ENCODE measurements at regions not wholly inside any gene's neighbourhood (a gene's known extent, or its start where the extent isn't known, plus 50 kb on each side); places are given as distances from the start of the nearest gene placed in this dataset.

- Histone ChIP-seq H3K9ac (ENCODE audit: low read length) (no peak overlapping the region), H2AFZ (ENCODE audit: low read depth, low read length, poor library complexity, severe bottlenecking) (no peak overlapping the region), H3K27ac (ENCODE audit: low read depth, low read length) (no peak overlapping the region), H3K9me3 (ENCODE audit: control insufficient read depth in 1 of 2, insufficient read depth in 1 of 2, low read depth in 1 of 2, low read length in 2 of 2) (peaks cover 6 to 16% of the 10 kb centered on the region in 2 experiments; a peak in 3 of 4 replicates), H3K36me3 (ENCODE audit: control insufficient read depth in 1 of 2, insufficient read depth in 2 of 2, low read length in 2 of 2) (no peaks in the 10 kb centered on the region), H3K4me3 (replicated peaks in 1 of 2; ENCODE audit: low read depth in 1 of 2, low read length in 2 of 2) (no peak overlapping the region), H3K4me1 (ENCODE audit: control insufficient read depth in 1 of 2, insufficient read depth in 2 of 2, low read length in 2 of 2) (no peaks in the 10 kb centered on the region), H4K20me1 (ENCODE audit: insufficient read depth) (no peaks in the 10 kb centered on the region), H3K4me2 (ENCODE audit: low read length) (no peak overlapping the region), H3K79me2 (ENCODE audit: insufficient read depth, low read length) (no peaks in the 10 kb centered on the region), H3K27me3 (ENCODE audit: insufficient read depth, low read length) (no peaks in the 10 kb centered on the region), H3K9me2 (ENCODE audit: insufficient read depth) (no peaks in the 10 kb centered on the region)
- intact Hi-C loops (cut with micrococcal nuclease): no loop called here
- TF ChIP-seq RAD21 (IDR thresholded peaks at IDR 0.05; ENCODE audit: low read depth): peak; percentile 59
- peak; percentile 75; the same call in 1 of the 2 replicates for TF ChIP-seq CBX3 (IDR thresholded peaks at IDR 0.05; ENCODE audit: low read depth)
- peak; percentile 11 to 69 (median 51); a peak in 5 of 6 replicates for TF ChIP-seq CTCF (IDR thresholded peaks at IDR 0.05 in 2 of 3, conservative IDR thresholded peaks at IDR 0.05 in 1 of 3; ENCODE audit: borderline replicate concordance in 1 of 3, insufficient read depth in 1 of 3, low read depth in 2 of 3, low read length in 2 of 3)
- TF ChIP-seq ZNF274 (IDR thresholded peaks at IDR 0.05; ENCODE audit: low read depth, low read length): no peak
- no peak for TF ChIP-seq SP1 (IDR thresholded peaks at IDR 0.05; ENCODE audit: low read depth)
- no peak for TF ChIP-seq CEBPB (IDR thresholded peaks at IDR 0.05; ENCODE audit: low read depth)
- TF ChIP-seq MAX (IDR thresholded peaks at IDR 0.05): no peak
- TF ChIP-seq EZH2 (IDR thresholded peaks at IDR 0.05): no peak
- no TSS peak for BruUV-seq (replicated peaks)
- ATAC-seq (no peak), DNase-seq (ENCODE audit: low read depth, low spot score) (peak; percentile 49)
- CTCF ChIA-PET: no interaction called here
- RAD21 ChIA-PET (ENCODE audit: low non-redundant PET in 1 of 2, low total read pairs in 2 of 2, uncharacterized antibody in 2 of 2, unreplicated experiment in 2 of 2): no interaction called here
- POLR2A ChIA-PET: no interaction called here
Observed at GRCh38 chr2:172200495-172201085, 97.9 kb upstream of the DLX2 start.

- RAD21 ChIA-PET (ENCODE audit: low non-redundant PET in 1 of 2, low total read pairs in 2 of 2, uncharacterized antibody in 2 of 2, unreplicated experiment in 2 of 2): no interaction called here
- H3K4me1 ChIP-seq (ENCODE audit: control insufficient read depth in 1 of 2, insufficient read depth in 2 of 2, low read length in 2 of 2): no peaks in the 10 kb centered on the region
- TF ChIP-seq ELF1 (IDR thresholded peaks at IDR 0.05; ENCODE audit: borderline replicate concordance, low read depth): no peak
- TF ChIP-seq EGR1 (IDR thresholded peaks at IDR 0.05; ENCODE audit: low read depth): no peak
- TF ChIP-seq REST (IDR thresholded peaks at IDR 0.05; ENCODE audit: low read depth): no peak
- TF ChIP-seq SIN3A (IDR thresholded peaks at IDR 0.05; ENCODE audit: low read depth): no peak
- TF ChIP-seq FOSL1 (IDR thresholded peaks at IDR 0.05; ENCODE audit: low read depth): no peak
- TF ChIP-seq SP1 (IDR thresholded peaks at IDR 0.05; ENCODE audit: low read depth): no peak
- no peak for TF ChIP-seq YY1 (IDR thresholded peaks at IDR 0.05; ENCODE audit: extremely low read depth, insufficient replicate concordance, low read depth, low read length)
- no TSS peak for BruUV-seq (replicated peaks)
- peaks cover 6 to 8% of the 10 kb centered on the region in 2 experiments; a peak in 3 of 4 replicates for H3K9me3 ChIP-seq (ENCODE audit: control insufficient read depth in 1 of 2, insufficient read depth in 1 of 2, low read depth in 1 of 2, low read length in 2 of 2)
- H3K9ac ChIP-seq (ENCODE audit: low read length): no peak overlapping the region
- POLR2A ChIA-PET: no interaction called here
- H4K20me1 ChIP-seq (ENCODE audit: insufficient read depth): no peaks in the 10 kb centered on the region
- no peak overlapping the region for H3K4me3 ChIP-seq (replicated peaks in 1 of 2; ENCODE audit: low read depth in 1 of 2, low read length in 2 of 2)
- intact Hi-C loops (cut with micrococcal nuclease): no loop called here
- H3K27me3 ChIP-seq (ENCODE audit: insufficient read depth, low read length): no peaks in the 10 kb centered on the region
- no peak overlapping the region for H2AFZ ChIP-seq (ENCODE audit: low read depth, low read length, poor library complexity, severe bottlenecking)
- H3K4me2 ChIP-seq (ENCODE audit: low read length): no peak overlapping the region
- DNase-seq (ENCODE audit: low read depth, low spot score) (no peak), ATAC-seq (no peak)
- H3K36me3 ChIP-seq (ENCODE audit: control insufficient read depth in 1 of 2, insufficient read depth in 2 of 2, low read length in 2 of 2): no peaks in the 10 kb centered on the region
- H3K79me2 ChIP-seq (ENCODE audit: insufficient read depth, low read length): no peaks in the 10 kb centered on the region
- no peaks in the 10 kb centered on the region for H3K9me2 ChIP-seq (ENCODE audit: insufficient read depth)
- H3K27ac ChIP-seq (ENCODE audit: low read depth, low read length): no peak overlapping the region
- CTCF ChIA-PET: no interaction called here
Observed at GRCh38 chr2:172204309-172204708, 101.6 kb upstream of the DLX2 start.

All from HCT116 (cell line).